Spleen (tissue), 11 donors: ENCODE measurements at regions not wholly inside any gene's neighbourhood (a gene's known extent, or its start where the extent isn't known, plus 50 kb on each side); places are given as distances from the start of the nearest gene placed in this dataset.

Experiments
- DNase-seq: peaks from one replicate; pipeline ENCODE4 v3.0.0-alpha.2; 2020
- H3K27ac ChIP-seq, 8 donors: fragments of 200-600 bp; sonication (generic) in 7 of 8; 1 replicate in 4 of 8; 2 replicates in 4 of 8; pipeline versions ENCODE4 v1.5.0 to v1.8.0; 2016 to 2021; ENCODE audit warnings: inconsistent platforms in 4 of 8, mild to moderate bottlenecking in 4 of 8, moderate library complexity in 1 of 8
- H3K27me3 ChIP-seq, 7 donors: fragments of 200-600 bp; sonication (generic) in 6 of 7; replicated peaks in 1 of 7; 1 replicate in 4 of 7; 2 replicates in 3 of 7; pipeline versions ENCODE4 v1.5.0 to v1.8.0; 2016 to 2021; ENCODE audit warnings: inconsistent platforms in 3 of 7, mild to moderate bottlenecking in 1 of 7
- H3K36me3 ChIP-seq, 6 donors: fragments of 200-600 bp; sonication (generic) in 5 of 6; 1 replicate in 4 of 6; 2 replicates in 2 of 6; pipeline versions ENCODE4 v1.5.0 to v1.8.0; 2016 to 2021; ENCODE audit warnings: inconsistent platforms in 2 of 6
- H3K4me1 ChIP-seq, 6 donors: fragments of 200-600 bp; sonication (generic) in 5 of 6; 1 replicate in 3 of 6; 2 replicates in 3 of 6; pipeline versions ENCODE4 v1.5.0 to v1.8.0; 2016 to 2021; ENCODE audit warnings: inconsistent platforms in 3 of 6
- H3K4me3 ChIP-seq, 8 donors: fragments of 200-600 bp; sonication (generic) in 7 of 8; 1 replicate in 4 of 8; 2 replicates in 4 of 8; pipeline versions ENCODE4 v1.5.0 to v1.8.0; 2016 to 2021; ENCODE audit warnings: inconsistent platforms in 4 of 8, mild to moderate bottlenecking in 4 of 8, moderate library complexity in 2 of 8
- H3K9me3 ChIP-seq, 8 donors: fragments of 200-600 bp; sonication (generic) in 7 of 8; 1 replicate in 4 of 8; 2 replicates in 4 of 8; pipeline versions ENCODE4 v1.5.0 to v1.8.0; 2016 to 2021; ENCODE audit warnings: inconsistent platforms in 4 of 8
- POLR2A ChIP-seq, 3 donors: fragments of 450-650 bp; IDR thresholded peaks; one replicate each; pipeline ENCODE4 v1.5.1; 2017; ENCODE audit warnings: antibody characterized with exemption in 3 of 3, mild to moderate bottlenecking in 1 of 3
- POLR2AphosphoS5 ChIP-seq, 3 donors: sonication (generic); formaldehyde crosslinking; IDR thresholded peaks; one replicate each; pipeline ENCODE4 v1.5.1; 2017; ENCODE audit warnings: antibody characterized with exemption in 3 of 3
- WGBS, 5 donors: extraction: QIAGEN DNeasy Blood & Tissue Kit in 3 of 5; methylation state at CpG; one replicate each; pipeline versions ENCODE4 v1.1.5 to v1.1.7; 2013 to 2018; 5-methylcytosine and 5-hydroxymethylcytosine counted together
- intact Hi-C: fragments of 100-400 bp; cut with DNase I; formaldehyde crosslinking; loops from one replicate; pipeline ENCODE4 v1.15.0; 2023; ENCODE audit warnings: low total_unique reads
- TF ChIP-seq, protein P1 (sequence below), 11 experiments: fragments of 200-600 bp in 7 of 11; fragments of 450-650 bp in 4 of 11; sonication (generic) in 4 of 11; IDR thresholded peaks in 8 of 11; conservative IDR thresholded peaks in 3 of 11; 1 replicate in 7 of 11; 2 replicates in 4 of 11; pipeline versions ENCODE4 v1.4.0 to v1.8.0; 2016 to 2021; ENCODE audit warnings: antibody characterized with exemption in 11 of 11, inconsistent platforms in 4 of 11, mild to moderate bottlenecking in 1 of 11
- donor health status: healthy with polysubstance abuse.
- donor health status: DM: no; HTN: no; CAD: no; lungs with moderate emphysema.
- donor health status: DM: no; HTN: no; CAD: no.
- donor health status: Bipolar disorder and iron deficiency.
- donor health status: healthy.
- donor health status: DM: no; HTN: no; CAD: no.
- donor health status: DM: yes; HTN: yes; CAD: no.

DNA sequence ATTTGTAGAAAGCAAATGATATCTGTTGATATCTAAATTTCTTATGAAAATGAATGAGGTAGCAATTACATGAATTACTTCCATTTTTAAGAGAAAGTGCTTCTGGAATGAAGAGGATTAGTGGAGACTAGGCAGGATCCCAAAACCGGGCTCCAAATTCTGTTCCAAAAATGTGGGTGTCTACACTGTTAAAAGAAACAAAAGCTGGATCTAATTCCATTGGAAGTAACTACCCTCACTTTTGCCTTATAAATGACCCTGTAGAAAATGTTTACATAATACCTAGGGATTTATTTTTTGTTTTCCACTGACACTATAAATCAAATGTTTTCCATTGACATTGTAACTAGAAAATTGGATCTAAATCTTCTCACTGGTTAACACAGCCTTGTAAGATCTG, 454.9 kb upstream of the JARID2 start:
- no peak overlapping the region for H3K27ac ChIP-seq
- H3K4me3 ChIP-seq = no peak overlapping the region
- H3K4me1 ChIP-seq = peaks cover 0 to 13% (median 0%) of the 10 kb centered on the region in 6 donors
- H3K36me3 ChIP-seq = no peaks in the 10 kb centered on the region
- no peaks in the 10 kb centered on the region for H3K9me3 ChIP-seq
- TF ChIP-seq POLR2AphosphoS5 (IDR thresholded peaks at IDR 0.05) (no peak), POLR2A (IDR thresholded peaks at IDR 0.05) (no peak)
- TF ChIP-seq, protein P1, sequence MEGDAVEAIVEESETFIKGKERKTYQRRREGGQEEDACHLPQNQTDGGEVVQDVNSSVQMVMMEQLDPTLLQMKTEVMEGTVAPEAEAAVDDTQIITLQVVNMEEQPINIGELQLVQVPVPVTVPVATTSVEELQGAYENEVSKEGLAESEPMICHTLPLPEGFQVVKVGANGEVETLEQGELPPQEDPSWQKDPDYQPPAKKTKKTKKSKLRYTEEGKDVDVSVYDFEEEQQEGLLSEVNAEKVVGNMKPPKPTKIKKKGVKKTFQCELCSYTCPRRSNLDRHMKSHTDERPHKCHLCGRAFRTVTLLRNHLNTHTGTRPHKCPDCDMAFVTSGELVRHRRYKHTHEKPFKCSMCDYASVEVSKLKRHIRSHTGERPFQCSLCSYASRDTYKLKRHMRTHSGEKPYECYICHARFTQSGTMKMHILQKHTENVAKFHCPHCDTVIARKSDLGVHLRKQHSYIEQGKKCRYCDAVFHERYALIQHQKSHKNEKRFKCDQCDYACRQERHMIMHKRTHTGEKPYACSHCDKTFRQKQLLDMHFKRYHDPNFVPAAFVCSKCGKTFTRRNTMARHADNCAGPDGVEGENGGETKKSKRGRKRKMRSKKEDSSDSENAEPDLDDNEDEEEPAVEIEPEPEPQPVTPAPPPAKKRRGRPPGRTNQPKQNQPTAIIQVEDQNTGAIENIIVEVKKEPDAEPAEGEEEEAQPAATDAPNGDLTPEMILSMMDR (IDR thresholded peaks at IDR 0.05 in 8 of 11, conservative IDR thresholded peaks at IDR 0.05 in 3 of 11) = no peak
- 69 to 90% (median 85%) methylated on average over 1 of the region's 1 CpG for WGBS, 5 donors
- DNase-seq = no peak
- intact Hi-C loops = no loop called here
- no peaks in the 10 kb centered on the region for H3K27me3 ChIP-seq

GRCh38 chr6:14791526-14791925, 454.3 kb upstream of the JARID2 start:
- intact Hi-C loops = no loop called here
- Histone ChIP-seq H3K36me3 (no peaks in the 10 kb centered on the region), H3K4me1 (peaks cover 0 to 7% (median 0%) of the 10 kb centered on the region in 6 donors), H3K27me3 (no peaks in the 10 kb centered on the region), H3K4me3 (no peak overlapping the region), H3K27ac (no peak overlapping the region), H3K9me3 (no peaks in the 10 kb centered on the region)
- WGBS, 5 donors = 70 to 89% (median 82%) methylated on average over 2 of the region's 2 CpGs
- no peak for DNase-seq
- TF ChIP-seq POLR2A (IDR thresholded peaks at IDR 0.05) = no peak
- TF ChIP-seq, protein P1 (IDR thresholded peaks at IDR 0.05 in 8 of 11, conservative IDR thresholded peaks at IDR 0.05 in 3 of 11) = no peak
- TF ChIP-seq POLR2AphosphoS5 (IDR thresholded peaks at IDR 0.05) = no peak

- H3K9me3 ChIP-seq = no peaks in the 10 kb centered on the region
- no peak for TF ChIP-seq POLR2AphosphoS5 (IDR thresholded peaks at IDR 0.05)
- TF ChIP-seq, protein P1 (IDR thresholded peaks at IDR 0.05 in 8 of 11, conservative IDR thresholded peaks at IDR 0.05 in 3 of 11) = no peak
- no peak for TF ChIP-seq POLR2A (IDR thresholded peaks at IDR 0.05)
- no peaks in the 10 kb centered on the region for H3K36me3 ChIP-seq
- H3K4me1 ChIP-seq = peaks cover 0 to 1% (median 0%) of the 10 kb centered on the region in 6 donors
- no peaks in the 10 kb centered on the region for H3K27me3 ChIP-seq
- no peak overlapping the region for H3K27ac ChIP-seq
- 68 to 73% (median 71%) methylated on average over 6 of the region's 6 CpGs for WGBS, 5 donors
- no peak for DNase-seq
- intact Hi-C loops = no loop called here
- H3K4me3 ChIP-seq = no peak overlapping the region
Observed at GRCh38 chr6:14792118-14792955, 453.5 kb upstream of the JARID2 start.

- Histone ChIP-seq H3K27me3 (no peaks in the 10 kb centered on the region), H3K4me1 (peaks cover 0 to 9% (median 5%) of the 10 kb centered on the region in 6 donors), H3K9me3 (no peaks in the 10 kb centered on the region), H3K36me3 (no peaks in the 10 kb centered on the region), H3K4me3 (no peak overlapping the region), H3K27ac (no peak overlapping the region)
- intact Hi-C loops = no loop called here
- 80 to 90% (median 89%) methylated on average over 7 of the region's 7 CpGs for WGBS, 5 donors
- no peak for DNase-seq
- no peak for TF ChIP-seq POLR2AphosphoS5 (IDR thresholded peaks at IDR 0.05)
- TF ChIP-seq POLR2A (IDR thresholded peaks at IDR 0.05) = no peak
- TF ChIP-seq, protein P1 (IDR thresholded peaks at IDR 0.05 in 8 of 11, conservative IDR thresholded peaks at IDR 0.05 in 3 of 11) = no peak
Observed at GRCh38 chr6:14795451-14795850, 450.4 kb upstream of the JARID2 start.
